ENCODE measurements at regions not wholly inside any gene's neighbourhood (a gene's known extent, or its start where the extent isn't known, plus 50 kb on each side); places are given as distances from the start of the nearest gene placed in this dataset.

- H3K27me3 Mint-ChIP-seq = peaks cover 9% of the 10 kb centered on the region
- no peak for ATAC-seq (replicated peaks)
- no peak overlapping the region for H3K27ac Mint-ChIP-seq
- H3K4me3 Mint-ChIP-seq = no peak overlapping the region
- H3K36me3 Mint-ChIP-seq (ENCODE audit: low read depth) = no peaks in the 10 kb centered on the region
- no peaks in the 10 kb centered on the region for H3K9me3 Mint-ChIP-seq
- no peaks in the 10 kb centered on the region for H3K4me1 Mint-ChIP-seq
Observed at GRCh38 chr5:74916831-74917710, 50.9 kb upstream of the FAM169A start.

Data from activated T-helper 17 cell treated with anti-CD3 and anti-CD28 coated beads, Interleukin-2, amount 50 U/mL, for 72 hours (primary cell).